ENCODE measurements at regions not wholly inside any gene's neighbourhood (a gene's known extent, or its start where the extent isn't known, plus 50 kb on each side); places are given as distances from the start of the nearest gene placed in this dataset.
"Not testable (repeated sequence)": the region's sequence is repeated elsewhere in the genome, so short reads cannot be mapped to it uniquely, and the experiment has no call there.

DNA sequence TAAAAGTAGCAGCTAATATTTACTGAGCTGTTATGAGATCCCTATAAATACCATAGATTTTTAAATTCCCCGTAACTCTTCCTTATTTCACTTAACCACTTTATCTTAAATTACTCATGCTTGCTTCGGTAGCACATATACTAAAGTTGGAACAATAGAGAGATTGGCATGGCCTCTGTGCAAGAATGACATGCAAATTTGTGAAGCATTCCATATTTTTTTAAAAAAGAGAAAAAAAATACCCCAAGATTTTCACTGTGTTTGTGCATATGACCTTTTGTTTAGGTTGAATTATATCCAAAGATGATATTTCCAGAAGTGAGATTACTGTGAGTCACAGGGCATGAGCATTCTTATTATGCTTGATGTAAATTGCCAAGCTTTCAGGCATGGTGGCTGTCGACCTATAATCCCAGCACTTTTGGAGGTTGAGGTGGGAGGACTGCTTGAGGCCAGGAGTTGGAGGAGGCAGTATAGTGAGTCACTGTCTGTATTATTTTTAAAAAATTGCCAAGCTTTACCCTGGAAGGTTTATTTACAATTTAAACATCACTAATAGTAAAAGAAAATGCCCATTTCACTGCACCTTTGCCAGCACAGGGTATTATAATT, 58.2 kb upstream of the VKORC1L1 start:
- TF ChIP-seq, protein P1, sequence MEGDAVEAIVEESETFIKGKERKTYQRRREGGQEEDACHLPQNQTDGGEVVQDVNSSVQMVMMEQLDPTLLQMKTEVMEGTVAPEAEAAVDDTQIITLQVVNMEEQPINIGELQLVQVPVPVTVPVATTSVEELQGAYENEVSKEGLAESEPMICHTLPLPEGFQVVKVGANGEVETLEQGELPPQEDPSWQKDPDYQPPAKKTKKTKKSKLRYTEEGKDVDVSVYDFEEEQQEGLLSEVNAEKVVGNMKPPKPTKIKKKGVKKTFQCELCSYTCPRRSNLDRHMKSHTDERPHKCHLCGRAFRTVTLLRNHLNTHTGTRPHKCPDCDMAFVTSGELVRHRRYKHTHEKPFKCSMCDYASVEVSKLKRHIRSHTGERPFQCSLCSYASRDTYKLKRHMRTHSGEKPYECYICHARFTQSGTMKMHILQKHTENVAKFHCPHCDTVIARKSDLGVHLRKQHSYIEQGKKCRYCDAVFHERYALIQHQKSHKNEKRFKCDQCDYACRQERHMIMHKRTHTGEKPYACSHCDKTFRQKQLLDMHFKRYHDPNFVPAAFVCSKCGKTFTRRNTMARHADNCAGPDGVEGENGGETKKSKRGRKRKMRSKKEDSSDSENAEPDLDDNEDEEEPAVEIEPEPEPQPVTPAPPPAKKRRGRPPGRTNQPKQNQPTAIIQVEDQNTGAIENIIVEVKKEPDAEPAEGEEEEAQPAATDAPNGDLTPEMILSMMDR (conservative IDR thresholded peaks at IDR 0.05; ENCODE audit: low read depth, low read length), result not testable (repeated sequence)
- not testable (repeated sequence) for TF ChIP-seq CHD1 (IDR thresholded peaks at IDR 0.05; ENCODE audit: low read depth, low read length)

Measured in IMR-90 (cell line).